A549 (cell line): ENCODE measurements at regions not wholly inside any gene's neighbourhood (a gene's known extent, or its start where the extent isn't known, plus 50 kb on each side); places are given as distances from the start of the nearest gene placed in this dataset.

Source experiments
- EP300 ChIP-seq, 2 experiments: fragments of >200 bp; sonication (Bioruptor Twin); formaldehyde crosslinking; IDR thresholded peaks; 2 replicates in 1 of 2; 3 replicates in 1 of 2; pipeline ENCODE4 v1.6.1; 2016 to 2017
- POLR2A ChIP-seq: IDR thresholded peaks from 2 replicates; pipeline ENCODE4 v1.6.1; 2012; ENCODE audit warnings: mild to moderate bottlenecking, low read length
- RAD21 ChIP-seq, 2 experiments: fragments of >200 bp in 1 of 2; sonication (Bioruptor Twin) in 1 of 2; formaldehyde crosslinking in 1 of 2; IDR thresholded peaks in 1 of 2; conservative IDR thresholded peaks in 1 of 2; 2 replicates in 1 of 2; 3 replicates in 1 of 2; pipeline ENCODE4 v1.6.1; 2012 to 2018; ENCODE audit warnings: inconsistent platforms in 1 of 2
- RCOR1 ChIP-seq: fragments of 150-350 bp; IDR thresholded peaks from 2 replicates; pipeline ENCODE4 v1.6.1; 2014; ENCODE audit warnings: antibody characterized with exemption, low read length, low read depth
- RFX5 ChIP-seq: fragments of 450-650 bp; IDR thresholded peaks from 2 replicates; pipeline ENCODE4 v1.7.1; 2014; ENCODE audit warnings: antibody characterized with exemption, mild to moderate bottlenecking, moderate library complexity
- TF ChIP-seq, protein P1 (sequence below): fragments of 200-600 bp; sonication (generic); IDR thresholded peaks from 2 replicates; pipeline ENCODE4 v1.6.1; 2016; ENCODE audit warnings: antibody characterized with exemption, mild to moderate bottlenecking, moderate library complexity
- TF ChIP-seq, protein P2 (sequence below): fragments of >200 bp; sonication (Bioruptor Twin); formaldehyde crosslinking; IDR thresholded peaks from 3 replicates; pipeline ENCODE4 v1.5.1; 2016

DNA sequence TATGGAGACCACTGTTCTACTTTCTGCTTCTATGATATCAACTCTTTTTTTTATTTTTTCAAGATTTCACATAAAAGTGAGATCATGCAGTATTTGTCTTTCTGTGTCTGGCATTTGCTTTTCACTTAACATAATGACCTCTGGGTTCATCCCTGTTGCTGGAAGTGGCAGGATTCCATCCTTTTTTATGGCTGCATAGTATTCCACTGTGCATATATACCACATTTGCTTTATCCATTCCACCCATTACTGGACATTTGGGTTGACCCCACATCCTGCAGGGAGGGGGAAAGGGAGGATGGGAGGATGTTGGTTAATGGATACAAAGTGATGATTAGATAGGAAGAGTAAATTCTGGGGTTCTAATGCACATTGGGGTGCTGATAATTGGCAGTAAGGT lies 80.3 kb upstream of the NPTX2 start:
- TF ChIP-seq RAD21 (conservative IDR thresholded peaks at IDR 0.05 in 1 of 2, IDR thresholded peaks at IDR 0.05 in 1 of 2) (no peak), POLR2A (no peak), EP300 (IDR thresholded peaks at IDR 0.05) (no peak), RCOR1 (no peak), RFX5 (no peak)
- TF ChIP-seq, protein P1, sequence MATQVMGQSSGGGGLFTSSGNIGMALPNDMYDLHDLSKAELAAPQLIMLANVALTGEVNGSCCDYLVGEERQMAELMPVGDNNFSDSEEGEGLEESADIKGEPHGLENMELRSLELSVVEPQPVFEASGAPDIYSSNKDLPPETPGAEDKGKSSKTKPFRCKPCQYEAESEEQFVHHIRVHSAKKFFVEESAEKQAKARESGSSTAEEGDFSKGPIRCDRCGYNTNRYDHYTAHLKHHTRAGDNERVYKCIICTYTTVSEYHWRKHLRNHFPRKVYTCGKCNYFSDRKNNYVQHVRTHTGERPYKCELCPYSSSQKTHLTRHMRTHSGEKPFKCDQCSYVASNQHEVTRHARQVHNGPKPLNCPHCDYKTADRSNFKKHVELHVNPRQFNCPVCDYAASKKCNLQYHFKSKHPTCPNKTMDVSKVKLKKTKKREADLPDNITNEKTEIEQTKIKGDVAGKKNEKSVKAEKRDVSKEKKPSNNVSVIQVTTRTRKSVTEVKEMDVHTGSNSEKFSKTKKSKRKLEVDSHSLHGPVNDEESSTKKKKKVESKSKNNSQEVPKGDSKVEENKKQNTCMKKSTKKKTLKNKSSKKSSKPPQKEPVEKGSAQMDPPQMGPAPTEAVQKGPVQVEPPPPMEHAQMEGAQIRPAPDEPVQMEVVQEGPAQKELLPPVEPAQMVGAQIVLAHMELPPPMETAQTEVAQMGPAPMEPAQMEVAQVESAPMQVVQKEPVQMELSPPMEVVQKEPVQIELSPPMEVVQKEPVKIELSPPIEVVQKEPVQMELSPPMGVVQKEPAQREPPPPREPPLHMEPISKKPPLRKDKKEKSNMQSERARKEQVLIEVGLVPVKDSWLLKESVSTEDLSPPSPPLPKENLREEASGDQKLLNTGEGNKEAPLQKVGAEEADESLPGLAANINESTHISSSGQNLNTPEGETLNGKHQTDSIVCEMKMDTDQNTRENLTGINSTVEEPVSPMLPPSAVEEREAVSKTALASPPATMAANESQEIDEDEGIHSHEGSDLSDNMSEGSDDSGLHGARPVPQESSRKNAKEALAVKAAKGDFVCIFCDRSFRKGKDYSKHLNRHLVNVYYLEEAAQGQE: no peak
- TF ChIP-seq, protein P2, sequence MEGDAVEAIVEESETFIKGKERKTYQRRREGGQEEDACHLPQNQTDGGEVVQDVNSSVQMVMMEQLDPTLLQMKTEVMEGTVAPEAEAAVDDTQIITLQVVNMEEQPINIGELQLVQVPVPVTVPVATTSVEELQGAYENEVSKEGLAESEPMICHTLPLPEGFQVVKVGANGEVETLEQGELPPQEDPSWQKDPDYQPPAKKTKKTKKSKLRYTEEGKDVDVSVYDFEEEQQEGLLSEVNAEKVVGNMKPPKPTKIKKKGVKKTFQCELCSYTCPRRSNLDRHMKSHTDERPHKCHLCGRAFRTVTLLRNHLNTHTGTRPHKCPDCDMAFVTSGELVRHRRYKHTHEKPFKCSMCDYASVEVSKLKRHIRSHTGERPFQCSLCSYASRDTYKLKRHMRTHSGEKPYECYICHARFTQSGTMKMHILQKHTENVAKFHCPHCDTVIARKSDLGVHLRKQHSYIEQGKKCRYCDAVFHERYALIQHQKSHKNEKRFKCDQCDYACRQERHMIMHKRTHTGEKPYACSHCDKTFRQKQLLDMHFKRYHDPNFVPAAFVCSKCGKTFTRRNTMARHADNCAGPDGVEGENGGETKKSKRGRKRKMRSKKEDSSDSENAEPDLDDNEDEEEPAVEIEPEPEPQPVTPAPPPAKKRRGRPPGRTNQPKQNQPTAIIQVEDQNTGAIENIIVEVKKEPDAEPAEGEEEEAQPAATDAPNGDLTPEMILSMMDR: no peak
